HG02678 (cell line): ENCODE measurements at regions not wholly inside any gene's neighbourhood (a gene's known extent, or its start where the extent isn't known, plus 50 kb on each side); places are given as distances from the start of the nearest gene placed in this dataset.

Experiments
- ATAC-seq: cut with Tn5 transposase; IDR thresholded peaks from one replicate; pipeline ENCODE4 v1.9.1; 2021; ENCODE audit warnings: mild to moderate bottlenecking, moderate library complexity; ENCODE audit not compliant: unreplicated experiment

DNA sequence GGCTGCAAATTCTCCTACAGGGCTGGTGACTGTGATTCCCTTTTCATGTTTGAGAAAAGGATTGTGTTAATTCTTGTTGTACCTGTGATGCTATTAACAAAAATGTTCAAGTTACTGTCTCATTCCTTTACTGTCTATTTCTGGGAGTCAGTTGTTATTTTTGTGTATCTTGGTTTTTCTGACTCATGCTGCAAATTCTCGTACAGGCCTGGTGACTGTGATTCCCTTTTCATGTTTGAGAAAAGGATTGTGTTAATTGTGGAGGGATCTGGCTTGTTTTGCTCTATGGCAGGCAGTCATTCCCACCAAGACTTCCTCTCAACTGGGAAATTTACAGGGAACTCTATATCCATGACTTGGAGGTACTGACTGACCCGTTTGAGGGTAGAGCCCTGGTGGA is 693.4 kb upstream of the INTU start:
- ATAC-seq: no peak

DNA sequence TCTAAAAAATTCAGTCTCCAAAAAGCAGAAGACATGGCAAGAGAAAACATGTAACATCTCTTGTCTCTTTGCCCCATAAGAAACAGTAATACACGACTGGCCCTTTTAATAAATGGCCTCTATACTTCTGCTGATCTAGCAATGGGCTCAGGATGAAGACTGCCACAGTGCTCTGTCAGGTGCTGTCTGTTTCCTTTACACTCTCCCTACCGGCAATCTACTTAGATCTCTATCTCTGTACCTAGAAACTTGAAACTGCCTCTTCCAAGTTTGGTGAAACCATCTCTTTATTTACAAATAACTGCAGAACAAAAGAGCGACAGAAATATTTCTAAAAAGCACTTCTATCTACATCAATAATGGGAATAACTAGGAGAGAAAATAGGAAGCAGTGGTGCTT is 685.2 kb upstream of the INTU start:
- no peak for ATAC-seq

DNA sequence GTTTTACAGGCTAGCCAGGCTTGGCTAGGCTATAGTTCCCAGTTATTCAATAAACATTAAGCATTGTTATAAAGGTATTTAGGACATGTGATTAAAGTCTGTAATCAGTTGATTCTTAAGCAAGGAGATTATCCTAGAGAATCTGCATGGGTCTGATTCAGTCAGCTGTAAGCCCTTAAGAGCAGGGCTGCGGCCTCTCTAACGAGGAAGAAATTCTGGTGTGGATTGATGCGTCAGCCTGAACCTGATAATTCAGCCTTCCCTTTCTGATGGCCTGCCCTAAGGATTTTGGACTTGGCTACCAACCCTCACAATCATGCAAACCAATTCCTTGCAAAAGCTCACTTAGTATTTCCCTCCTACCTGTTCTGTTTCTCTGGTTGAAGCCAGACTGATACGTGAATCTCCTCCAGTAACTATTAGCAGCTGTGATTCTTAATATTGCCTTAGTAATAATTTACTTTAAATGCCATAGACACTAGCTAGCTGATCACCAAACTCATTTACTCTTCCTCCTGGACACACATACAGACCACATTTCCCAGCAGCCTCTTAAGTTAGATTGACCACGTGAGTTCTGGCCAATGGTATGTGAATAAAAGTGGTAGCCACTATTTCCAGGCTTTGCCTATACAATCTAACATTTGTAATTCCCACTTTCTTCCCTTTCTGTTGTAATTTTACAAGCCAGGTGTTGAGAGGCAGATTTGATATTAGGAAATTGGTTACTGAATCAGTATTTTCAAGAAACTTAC is 678.0 kb upstream of the INTU start:
- no peak for ATAC-seq

DNA sequence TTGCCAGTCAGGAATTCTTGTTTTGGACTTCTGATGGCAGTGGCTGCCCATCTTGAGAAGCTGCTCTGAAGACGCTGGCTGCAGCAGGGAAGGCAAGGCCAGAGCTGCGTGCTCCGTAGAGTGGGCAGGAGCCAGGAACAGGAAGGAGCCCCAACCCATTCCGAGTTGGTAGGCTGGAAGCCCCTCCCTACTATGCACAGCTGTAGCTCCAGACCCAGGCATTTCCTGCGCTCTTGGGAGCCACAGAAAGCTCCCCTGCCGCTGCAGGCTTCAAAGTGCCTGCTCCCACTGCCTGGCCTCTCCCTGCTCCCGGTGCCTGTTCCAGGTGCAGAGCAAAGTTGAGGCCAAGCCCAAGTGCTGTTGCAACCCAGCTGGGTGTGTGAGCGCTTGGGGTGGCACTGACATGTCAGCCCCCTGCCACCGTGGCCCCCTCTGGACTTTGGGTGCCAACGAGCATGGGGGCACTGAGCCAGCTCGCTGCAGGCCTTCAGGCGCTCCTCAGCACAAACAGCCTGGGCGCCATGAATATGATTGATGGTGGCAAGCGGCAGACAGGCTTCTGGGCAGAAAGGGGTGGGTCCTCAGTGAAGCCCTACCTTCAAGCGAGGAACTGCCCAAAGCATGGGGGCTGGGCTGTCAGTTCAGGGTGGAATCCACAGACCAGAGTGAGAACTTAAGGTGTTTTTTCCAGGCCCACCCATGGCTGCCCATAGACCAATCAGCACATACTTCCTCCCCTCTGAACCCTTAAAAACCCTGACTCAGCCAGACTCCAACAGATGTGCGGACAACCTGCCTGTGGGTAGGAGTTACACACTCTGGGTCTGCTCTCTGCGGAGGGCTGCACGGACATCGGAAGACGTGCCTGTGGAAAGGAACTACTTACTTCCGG is 677.2 kb upstream of the INTU start:
- ATAC-seq: no peak

DNA sequence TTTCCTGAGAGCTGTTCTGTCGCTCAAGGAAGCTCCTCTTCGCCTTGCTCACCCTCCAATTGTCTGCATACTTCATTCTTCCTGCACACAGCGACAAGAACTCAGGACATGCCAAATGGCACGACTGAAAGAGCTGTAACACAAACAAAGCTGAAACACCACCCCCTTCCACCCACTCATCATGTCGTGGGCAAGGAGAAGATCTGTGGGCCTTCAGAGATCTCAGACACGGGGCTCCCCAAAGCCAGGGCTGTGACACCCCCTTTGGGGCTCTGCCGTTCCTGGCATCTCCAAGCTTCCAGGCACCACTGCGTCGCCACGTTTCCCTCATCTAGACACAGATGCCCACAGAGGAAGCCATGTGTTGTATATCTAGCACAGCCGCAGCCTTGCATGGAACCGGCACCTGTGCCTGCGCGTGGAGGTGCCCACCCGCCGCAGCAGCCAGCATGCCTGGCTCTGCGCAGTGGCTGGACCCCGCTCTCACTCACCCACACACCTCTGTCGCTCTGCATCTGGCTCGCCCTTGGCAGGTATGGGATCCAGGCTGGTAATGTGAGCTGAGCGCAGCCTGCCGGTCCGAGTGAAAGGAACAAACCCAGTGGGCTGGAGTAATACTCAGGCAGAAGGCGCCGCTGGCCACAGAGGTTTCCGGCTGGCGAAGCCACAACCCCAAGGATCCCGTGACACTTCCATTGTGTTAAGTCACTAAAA is 676.4 kb upstream of the INTU start:
- no peak for ATAC-seq

DNA sequence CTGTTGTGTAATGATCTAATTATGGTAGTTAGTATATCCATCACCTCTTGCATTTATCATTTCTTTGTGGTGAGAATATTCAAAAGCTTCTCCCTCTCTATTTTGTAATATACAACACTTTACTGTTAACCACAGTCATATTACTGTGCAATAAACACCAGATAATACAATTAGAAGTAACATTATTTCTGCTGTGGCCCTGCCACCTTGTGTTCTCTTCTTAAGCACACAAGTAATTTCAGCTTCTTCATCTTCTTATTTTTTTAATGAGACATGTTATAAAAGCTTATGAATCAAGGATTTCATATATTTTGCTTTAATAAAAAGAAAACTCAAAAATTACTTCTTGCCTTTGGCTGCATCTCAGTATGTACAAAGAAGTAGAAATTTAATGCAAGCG is 675.2 kb upstream of the INTU start:
- no peak for ATAC-seq

DNA sequence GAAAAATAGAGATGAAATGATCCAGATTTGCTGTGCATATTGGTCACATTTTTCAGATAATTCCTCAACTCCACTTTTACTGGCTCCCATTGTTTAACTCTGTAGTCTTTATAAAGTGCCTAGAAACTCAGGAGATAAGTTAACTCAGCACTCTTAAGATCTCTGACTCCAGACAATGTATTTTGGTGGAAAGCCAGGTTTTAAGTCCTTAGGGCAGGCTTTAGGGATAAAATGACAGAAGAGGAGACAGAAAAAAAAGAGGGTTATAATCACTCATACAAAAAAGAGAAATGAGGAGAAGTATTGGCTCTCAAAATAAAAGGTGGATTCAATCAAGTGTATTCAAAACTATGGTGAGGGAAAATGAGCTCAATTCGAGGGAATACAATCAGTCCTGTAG is 674.8 kb upstream of the INTU start:
- ATAC-seq: no peak

DNA sequence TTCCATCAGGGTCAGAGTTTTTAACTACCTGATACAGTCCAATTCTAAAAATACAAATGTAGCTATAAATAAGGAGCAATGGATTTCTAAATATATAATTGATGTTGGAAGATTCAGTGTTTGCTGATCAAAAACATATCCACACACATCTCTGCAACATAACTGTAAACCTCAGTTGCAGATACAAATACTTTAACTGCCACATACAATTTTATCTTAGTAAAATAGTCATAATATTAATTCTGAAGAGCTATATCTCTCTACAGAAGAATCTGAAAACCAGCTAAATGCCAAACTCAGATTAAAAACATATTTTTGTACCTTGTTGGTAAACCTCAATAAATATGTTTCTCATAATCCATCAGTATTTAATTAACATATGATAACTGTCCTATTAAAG is 674.3 kb upstream of the INTU start:
- ATAC-seq: no peak

DNA sequence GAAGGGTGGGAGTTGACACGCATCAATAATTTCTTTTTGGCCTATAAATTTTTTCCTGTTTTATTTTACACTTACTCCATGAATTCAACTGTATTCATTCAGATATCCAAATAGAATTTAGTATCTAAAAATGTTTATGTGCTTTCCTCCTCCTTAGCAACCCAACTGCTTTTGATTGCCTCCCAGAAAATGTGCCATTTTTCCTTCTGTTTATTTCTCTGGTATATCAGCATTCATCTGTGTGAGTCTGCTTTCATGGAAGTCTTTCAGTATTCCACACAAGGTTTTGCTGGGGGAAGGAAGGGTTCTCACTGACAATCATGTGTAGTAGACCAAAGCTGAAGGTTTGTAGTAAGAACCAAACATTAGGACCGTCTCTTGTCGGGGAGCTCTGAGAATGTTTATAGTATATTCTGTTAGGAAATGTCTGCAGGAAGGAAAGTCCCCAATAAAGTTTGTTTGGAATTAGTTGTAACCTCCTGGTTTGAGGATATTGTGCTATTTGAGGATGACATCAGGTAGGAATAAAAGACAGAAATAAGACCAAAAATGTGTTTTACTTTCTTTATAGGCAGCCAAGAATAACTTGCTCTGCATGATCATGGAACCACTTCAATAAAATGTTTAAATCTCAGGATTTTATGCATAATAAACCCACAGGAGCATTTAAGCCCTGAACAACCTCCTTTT is 673.6 kb upstream of the INTU start:
- ATAC-seq: no peak

DNA sequence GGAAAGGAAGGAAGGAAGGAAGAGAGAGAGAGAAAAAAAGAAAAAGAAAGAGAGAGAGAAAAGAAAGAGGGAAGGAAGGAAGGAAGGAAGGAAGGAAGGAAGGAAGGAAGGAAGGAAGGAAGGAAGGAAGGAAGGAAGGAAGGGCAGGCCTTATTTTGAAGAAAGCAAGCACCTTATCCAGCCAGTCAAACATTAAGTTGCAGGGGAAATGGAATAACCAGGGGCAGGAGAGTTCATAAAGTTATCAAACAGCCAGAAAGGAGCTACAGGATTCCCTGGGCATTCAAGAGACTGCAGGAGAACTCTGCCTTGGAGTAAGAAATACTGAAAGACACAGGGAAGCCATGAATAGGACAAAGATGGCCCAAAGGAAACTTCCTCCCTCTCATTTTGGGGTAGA is 672.0 kb upstream of the INTU start:
- ATAC-seq: no peak

DNA sequence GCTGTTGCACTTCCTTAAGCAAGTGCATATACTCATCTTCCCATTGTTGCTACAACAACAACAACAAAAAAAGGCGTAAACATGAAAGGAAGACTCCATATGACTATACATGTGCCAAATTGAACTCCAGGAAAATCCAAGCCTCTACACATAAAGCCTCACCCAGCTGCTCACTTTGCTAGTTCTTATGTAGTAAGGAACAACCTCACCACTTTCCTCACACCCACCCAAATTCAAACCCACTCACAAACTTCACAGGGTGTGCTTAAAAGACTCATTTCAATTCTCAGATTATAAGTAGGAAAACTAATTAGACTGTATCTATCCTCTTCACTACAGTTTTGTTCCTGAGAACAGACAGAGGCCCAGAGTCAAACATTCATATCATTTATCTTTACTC is 671.1 kb upstream of the INTU start:
- no peak for ATAC-seq

DNA sequence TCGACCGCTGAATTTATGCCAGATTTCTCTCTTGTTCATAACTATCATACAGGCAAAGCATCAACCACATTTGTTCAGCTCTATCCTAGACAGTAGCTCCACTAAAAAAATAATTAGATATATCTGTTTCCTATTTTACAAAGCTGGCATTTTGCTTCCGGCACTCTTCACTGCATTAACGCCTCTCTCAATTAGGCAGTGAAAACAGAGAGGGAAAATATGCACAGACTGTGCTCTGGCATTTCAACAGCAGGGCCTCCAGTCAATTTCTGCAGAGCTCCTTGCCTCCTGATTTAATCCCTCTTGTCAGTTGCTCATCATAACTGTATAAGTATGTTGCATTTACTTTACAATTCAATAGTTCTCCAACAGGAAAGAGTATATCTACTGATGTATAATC is 666.9 kb upstream of the INTU start:
- no peak for ATAC-seq

DNA sequence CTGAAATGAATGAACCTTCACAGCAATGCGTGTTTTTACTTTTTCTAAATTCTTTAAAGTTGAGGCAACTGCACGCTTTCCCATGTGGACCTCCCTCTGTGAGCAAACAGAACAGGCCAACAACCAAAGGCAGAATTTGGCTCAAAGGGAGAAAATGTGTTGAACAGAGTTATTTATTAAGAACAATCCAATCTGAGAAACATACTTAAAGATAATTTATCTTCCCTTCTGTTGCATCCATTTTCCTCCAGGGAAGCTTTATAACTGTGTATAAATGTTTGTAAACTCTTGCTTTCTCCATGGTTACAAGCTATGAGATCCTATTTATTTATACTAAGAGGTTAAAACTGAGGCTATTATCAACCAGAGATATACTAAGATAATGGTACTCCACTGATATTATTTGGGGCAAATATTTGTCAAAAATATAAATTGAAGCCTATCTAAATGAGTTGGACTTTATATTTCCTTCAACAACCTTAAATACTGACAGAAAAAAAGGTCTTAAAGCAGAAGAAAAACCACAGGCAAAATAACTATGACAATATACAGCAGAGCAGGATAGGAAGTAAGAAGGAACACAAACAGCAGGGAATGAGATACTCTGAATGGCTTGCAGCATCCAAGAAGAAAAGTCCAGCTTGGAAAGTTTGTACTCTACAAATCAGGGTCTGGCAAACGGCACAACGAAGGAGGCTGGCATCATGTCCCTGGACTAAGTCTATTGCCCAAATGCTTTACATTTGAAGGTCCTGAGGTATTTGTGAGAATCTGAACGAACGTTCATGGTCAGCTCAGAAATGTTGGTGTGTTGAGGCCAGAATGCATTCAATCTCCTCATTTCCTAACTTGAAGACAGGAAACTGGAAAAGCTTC is 663.2 kb upstream of the INTU start:
- no peak for ATAC-seq

DNA sequence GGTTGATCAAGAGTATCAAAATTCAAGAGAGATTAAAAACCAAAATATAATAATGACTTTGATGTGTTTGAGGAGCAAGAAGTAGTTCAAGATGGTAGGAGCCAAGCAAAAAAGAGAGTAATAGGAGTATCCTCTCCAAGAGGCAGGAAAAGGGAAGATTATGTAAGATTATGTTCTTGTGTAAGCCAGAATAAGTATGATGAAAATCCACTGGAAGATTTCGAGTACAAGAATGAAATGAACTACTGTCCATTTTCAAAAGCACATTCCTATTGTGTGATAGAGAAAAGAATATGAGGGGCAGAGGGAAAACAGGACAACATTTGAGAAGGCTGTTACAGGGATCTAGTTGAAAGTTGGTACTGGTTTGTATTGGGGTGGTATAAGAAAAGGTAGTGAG is 659.6 kb upstream of the INTU start:
- ATAC-seq: no peak

DNA sequence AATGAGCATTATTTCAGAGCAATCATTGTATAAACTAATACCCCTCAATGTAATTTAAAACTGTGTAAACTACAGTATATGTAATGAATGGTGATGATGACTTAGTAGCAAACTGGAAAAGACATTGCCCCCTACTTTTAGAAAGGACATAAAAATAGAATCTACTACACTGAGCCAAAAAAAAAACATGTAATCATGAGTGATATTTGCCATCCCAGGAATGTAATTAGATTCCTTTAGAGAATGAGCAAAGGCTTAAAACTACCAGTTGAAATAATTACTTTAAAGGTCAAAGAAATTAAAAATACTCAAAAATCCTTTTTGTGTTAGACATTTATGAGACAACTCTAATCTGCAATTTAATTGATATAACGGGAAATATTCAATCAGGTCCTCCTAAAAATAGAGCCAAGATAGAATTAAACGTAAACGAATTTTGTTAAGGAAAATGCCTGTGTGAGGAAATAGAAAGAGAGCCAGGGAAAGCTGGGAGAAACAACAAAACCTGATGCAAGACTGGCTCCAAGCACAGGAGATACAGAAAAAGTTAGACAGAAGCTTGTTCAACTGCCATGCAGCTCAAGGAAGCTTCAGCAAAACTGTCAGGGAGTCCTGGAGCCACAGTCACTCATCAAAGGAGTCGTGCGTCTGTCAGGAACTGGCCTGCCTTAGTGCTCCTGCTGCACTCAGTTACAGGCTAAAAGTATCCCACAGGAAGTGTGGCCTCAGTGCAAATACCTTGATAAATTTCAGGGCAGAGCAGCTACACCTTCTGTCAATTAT is 655.7 kb upstream of the INTU start:
- ATAC-seq: no peak

DNA sequence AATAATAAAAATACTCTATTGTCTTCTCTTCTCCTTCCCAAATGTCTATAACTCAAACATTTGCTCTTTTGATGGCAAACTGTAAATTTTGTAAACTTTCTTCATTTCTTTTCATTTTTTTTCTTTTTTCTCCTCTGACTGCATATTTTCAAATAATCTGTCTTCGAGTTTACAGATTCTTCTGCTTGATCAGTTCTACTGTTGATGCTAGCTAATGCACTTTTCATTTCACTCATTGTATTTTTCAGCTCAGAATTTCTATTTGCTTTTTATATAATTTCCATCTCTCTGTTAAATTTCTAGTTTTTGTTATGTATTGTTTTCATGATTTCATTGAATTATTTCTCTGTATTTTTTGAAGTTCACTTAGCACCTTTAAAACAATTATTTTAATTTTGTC is 646.8 kb upstream of the INTU start:
- ATAC-seq: no peak

DNA sequence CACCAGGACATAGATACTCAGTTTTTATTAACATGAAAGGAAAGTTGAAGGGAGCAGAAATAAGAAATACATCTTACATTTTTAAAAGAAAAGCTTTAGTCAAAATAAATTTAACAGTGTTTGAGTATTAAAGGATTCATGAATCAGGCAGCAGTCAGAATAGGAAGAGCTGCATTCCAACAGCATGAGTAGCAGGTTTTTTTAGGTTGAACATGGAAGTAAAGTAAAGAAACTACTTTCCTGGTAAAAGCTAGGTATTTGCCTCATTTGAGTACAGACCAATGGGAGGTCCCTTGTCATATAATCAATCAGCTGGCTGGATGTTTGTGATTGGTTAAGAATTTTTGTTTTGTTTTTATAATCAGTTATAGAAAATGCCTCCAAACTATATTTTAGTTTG is 645.9 kb upstream of the INTU start:
- no peak for ATAC-seq

DNA sequence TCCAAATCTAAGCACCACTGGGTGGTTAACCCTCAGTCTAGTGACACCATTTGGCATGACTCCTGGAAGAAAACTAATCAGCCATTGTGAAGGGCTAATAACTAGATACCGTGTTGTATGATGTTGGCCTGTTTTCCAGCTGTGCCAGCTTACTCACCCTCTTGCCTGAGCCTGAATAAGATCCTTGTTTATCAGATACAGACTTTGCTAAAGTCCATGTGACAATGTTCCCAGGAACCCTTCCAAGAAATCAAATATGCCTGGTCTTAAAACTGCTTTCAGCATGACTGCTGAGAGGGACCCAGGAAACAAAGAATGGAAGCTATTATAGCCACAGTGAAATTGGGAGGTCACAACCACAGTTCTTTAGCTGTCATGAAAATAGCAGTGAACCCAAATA is 640.8 kb upstream of the INTU start:
- no peak for ATAC-seq

DNA sequence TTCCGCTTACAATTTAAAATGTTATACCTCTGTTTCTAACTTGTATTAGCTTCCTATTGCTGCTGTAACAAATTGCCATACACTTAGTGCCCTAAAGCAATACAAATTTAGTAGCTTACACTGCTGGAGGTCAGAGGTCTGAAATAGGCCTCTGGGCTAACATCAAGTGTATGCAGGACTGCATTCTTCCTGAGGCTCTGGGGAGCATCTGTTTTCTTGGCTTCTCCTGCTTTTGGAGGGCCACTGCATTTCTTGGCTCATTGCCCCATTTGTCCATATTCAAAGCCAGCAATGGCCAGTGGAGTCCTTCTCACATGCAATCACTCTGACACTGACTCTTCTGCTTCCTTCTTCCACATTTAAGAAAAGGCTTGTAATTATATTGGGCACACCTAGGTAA is 639.8 kb upstream of the INTU start:
- no peak for ATAC-seq
